Subcutaneous abdominal adipose tissue (tissue), 5 donors: ENCODE measurements at regions not wholly inside any gene's neighbourhood (a gene's known extent, or its start where the extent isn't known, plus 50 kb on each side); places are given as distances from the start of the nearest gene placed in this dataset.
"Not testable (repeated sequence)": the region's sequence is repeated elsewhere in the genome, so short reads cannot be mapped to it uniquely, and the experiment has no call there.

Experiments used
- H3K27ac ChIP-seq: one replicate; pipeline ENCODE4 v1.7.0; 2013; ENCODE audit warnings: low read depth, mild to moderate bottlenecking, inconsistent platforms, low read length, moderate library complexity
- H3K27me3 ChIP-seq, 5 donors: one replicate each; pipeline ENCODE4 v1.7.0; 2013; ENCODE audit warnings: low read length in 5 of 5, inconsistent platforms in 1 of 5; ENCODE audit not compliant: control insufficient read depth in 5 of 5, insufficient read depth in 4 of 5
- H3K36me3 ChIP-seq, 5 donors: one replicate each; pipeline ENCODE4 v1.7.0; 2013; ENCODE audit warnings: low read length in 5 of 5; ENCODE audit not compliant: control insufficient read depth in 5 of 5, insufficient read depth in 5 of 5
- H3K4me1 ChIP-seq, 5 donors: one replicate each; pipeline ENCODE4 v1.7.0; 2013; ENCODE audit warnings: low read length in 5 of 5, mild to moderate bottlenecking in 3 of 5, moderate library complexity in 1 of 5; ENCODE audit not compliant: control insufficient read depth in 5 of 5, insufficient read depth in 5 of 5
- H3K4me3 ChIP-seq, 5 donors: one replicate each; pipeline ENCODE4 v1.7.0; 2013; ENCODE audit warnings: low read length in 5 of 5, low read depth in 1 of 5
- H3K9ac ChIP-seq, 5 donors: one replicate each; pipeline ENCODE4 v1.7.0; 2013; ENCODE audit warnings: low read length in 5 of 5, mild to moderate bottlenecking in 4 of 5, moderate library complexity in 3 of 5
- H3K9me3 ChIP-seq, 5 donors: one replicate each; pipeline ENCODE4 v1.7.0; 2013; ENCODE audit warnings: low read length in 5 of 5; ENCODE audit not compliant: control insufficient read depth in 5 of 5
- donor health status: healthy.
- donor health status: healthy.
- donor health status: healthy.
- donor health status: healthy.
- donor health status: healthy.

GRCh38 chr10:34892521-34892920 is 77.4 kb upstream of the PARD3 start:
- H3K27ac ChIP-seq, H3K27me3 ChIP-seq, H3K4me3 ChIP-seq, H3K36me3 ChIP-seq, H3K4me1 ChIP-seq, H3K9me3 ChIP-seq, H3K9ac ChIP-seq: not testable (repeated sequence)

GRCh38 chr10:34890939-34891338 is 75.8 kb upstream of the PARD3 start:
- Histone ChIP-seq H3K4me1 (peaks cover 0 to 2% (median 0%) of the 10 kb centered on the region in 5 donors), H3K4me3 (no peak overlapping the region), H3K9ac (no peak overlapping the region), H3K9me3 (no peaks in the 10 kb centered on the region), H3K27me3 (no peaks in the 10 kb centered on the region), H3K27ac (no peak overlapping the region), H3K36me3 (no peaks in the 10 kb centered on the region)

GRCh38 chr10:34889004-34889869 is 74.1 kb upstream of the PARD3 start:
- Histone ChIP-seq H3K36me3 (no peaks in the 10 kb centered on the region), H3K9ac (no peak overlapping the region), H3K27me3 (no peaks in the 10 kb centered on the region), H3K27ac (no peak overlapping the region), H3K4me3 (no peak overlapping the region), H3K9me3 (no peaks in the 10 kb centered on the region), H3K4me1 (peaks cover 0 to 2% (median 0%) of the 10 kb centered on the region in 5 donors)

GRCh38 chr10:34886906-34887642 is 72.0 kb upstream of the PARD3 start:
- H3K27me3 ChIP-seq = no peaks in the 10 kb centered on the region
- H3K9me3 ChIP-seq = no peaks in the 10 kb centered on the region
- H3K27ac ChIP-seq = no peak overlapping the region
- H3K4me3 ChIP-seq = no peak overlapping the region
- no peaks in the 10 kb centered on the region for H3K36me3 ChIP-seq
- no peaks in the 10 kb centered on the region for H3K4me1 ChIP-seq
- no peak overlapping the region for H3K9ac ChIP-seq

- Histone ChIP-seq H3K27ac (no peak overlapping the region), H3K9me3 (no peaks in the 10 kb centered on the region), H3K27me3 (no peaks in the 10 kb centered on the region), H3K9ac (no peak overlapping the region), H3K36me3 (no peaks in the 10 kb centered on the region), H3K4me1 (no peaks in the 10 kb centered on the region), H3K4me3 (no peak overlapping the region)
Measured at GRCh38 chr10:34885898-34886297, 70.8 kb upstream of the PARD3 start.

- H3K4me1 ChIP-seq = no peaks in the 10 kb centered on the region
- H3K27ac ChIP-seq = no peak overlapping the region
- no peaks in the 10 kb centered on the region for H3K27me3 ChIP-seq
- H3K9me3 ChIP-seq = no peaks in the 10 kb centered on the region
- no peak overlapping the region for H3K9ac ChIP-seq
- no peak overlapping the region for H3K4me3 ChIP-seq
- H3K36me3 ChIP-seq = no peaks in the 10 kb centered on the region
Measured at GRCh38 chr10:34885011-34885410, 69.9 kb upstream of the PARD3 start.

GRCh38 chr10:34884272-34884952 is 69.3 kb upstream of the PARD3 start:
- Histone ChIP-seq H3K27ac (no peak overlapping the region), H3K36me3 (no peaks in the 10 kb centered on the region), H3K27me3 (no peaks in the 10 kb centered on the region), H3K4me3 (no peak overlapping the region), H3K9ac (no peak overlapping the region), H3K9me3 (no peaks in the 10 kb centered on the region), H3K4me1 (no peaks in the 10 kb centered on the region)

GRCh38 chr10:34880817-34881216 is 65.7 kb upstream of the PARD3 start:
- no peaks in the 10 kb centered on the region for H3K36me3 ChIP-seq
- no peak overlapping the region for H3K4me3 ChIP-seq
- H3K4me1 ChIP-seq = no peaks in the 10 kb centered on the region
- H3K9me3 ChIP-seq = no peaks in the 10 kb centered on the region
- no peak overlapping the region for H3K27ac ChIP-seq
- H3K27me3 ChIP-seq = no peaks in the 10 kb centered on the region
- no peak overlapping the region for H3K9ac ChIP-seq

- not testable (repeated sequence) for H3K4me3 ChIP-seq, H3K4me1 ChIP-seq, H3K27ac ChIP-seq, H3K9ac ChIP-seq, H3K36me3 ChIP-seq, H3K9me3 ChIP-seq, H3K27me3 ChIP-seq
Measured at GRCh38 chr10:34878651-34879050, 63.6 kb upstream of the PARD3 start.

- Histone ChIP-seq H3K4me1 (no peaks in the 10 kb centered on the region), H3K4me3 (no peak overlapping the region), H3K27me3 (no peaks in the 10 kb centered on the region), H3K36me3 (no peaks in the 10 kb centered on the region), H3K9me3 (no peaks in the 10 kb centered on the region), H3K9ac (no peak overlapping the region), H3K27ac (no peak overlapping the region)
Measured at GRCh38 chr10:34875061-34875460, 60.0 kb upstream of the PARD3 start.
